DOHH2 (cell line): ENCODE measurements at regions not wholly inside any gene's neighbourhood (a gene's known extent, or its start where the extent isn't known, plus 50 kb on each side); places are given as distances from the start of the nearest gene placed in this dataset.

Experiments used
- H3F3A ChIP-seq: fragments of 200-600 bp; sonication (generic), shearing (Covaris generic); 2 replicates; pipeline ENCODE4 v1.6.0; 2016; ENCODE audit warnings: antibody characterized with exemption, mild to moderate bottlenecking; ENCODE audit not compliant: control insufficient read depth, insufficient read depth
- H3K27ac ChIP-seq: fragments of 200-600 bp; sonication (generic); 2 replicates; pipeline ENCODE4 v1.5.1; 2014; ENCODE audit warnings: low read depth, mild to moderate bottlenecking, low read length, moderate library complexity
- H3K27me3 ChIP-seq: fragments of 200-600 bp; sonication (generic); 2 replicates; pipeline ENCODE4 v1.6.1; 2014; ENCODE audit warnings: mild to moderate bottlenecking, low read length, mixed read lengths; ENCODE audit not compliant: control insufficient read depth
- H3K36me3 ChIP-seq: fragments of 200-600 bp; sonication (generic); 2 replicates; pipeline ENCODE4 v1.6.1; 2014; ENCODE audit warnings: mild to moderate bottlenecking, low read length, moderate library complexity, mixed read lengths; ENCODE audit not compliant: control insufficient read depth
- H3K4me1 ChIP-seq: fragments of 200-600 bp; sonication (generic); 2 replicates; pipeline ENCODE4 v1.6.1; 2014; ENCODE audit warnings: mild to moderate bottlenecking, low read length, mixed read lengths; ENCODE audit not compliant: control insufficient read depth
- H3K4me2 ChIP-seq: fragments of 200-600 bp; sonication (generic); 2 replicates; pipeline ENCODE4 v1.6.0; 2014; ENCODE audit warnings: mild to moderate bottlenecking, low read length, moderate library complexity
- H3K4me3 ChIP-seq: fragments of 200-600 bp; sonication (generic); 2 replicates; pipeline ENCODE4 v1.5.1; 2014; ENCODE audit warnings: mild to moderate bottlenecking, low read length, mixed read lengths
- H3K79me2 ChIP-seq: fragments of 200-600 bp; sonication (generic); 2 replicates; pipeline ENCODE4 v1.6.1; 2014; ENCODE audit warnings: mild to moderate bottlenecking, low read length, mixed read lengths; ENCODE audit not compliant: control insufficient read depth
- H3K9me2 ChIP-seq: fragments of 200-600 bp; sonication (generic); replicated peaks from 2 replicates; pipeline ENCODE4 v1.6.1; 2014; ENCODE audit warnings: mild to moderate bottlenecking, low read length, mixed read lengths; ENCODE audit not compliant: control insufficient read depth
- H3K9me3 ChIP-seq: fragments of 200-600 bp; sonication (generic); 2 replicates; pipeline ENCODE4 v1.6.1; 2014; ENCODE audit warnings: antibody characterized with exemption, low read length, mixed read lengths; ENCODE audit not compliant: control insufficient read depth, insufficient read depth
- H4K20me1 ChIP-seq: fragments of 200-600 bp; sonication (generic); 2 replicates; pipeline ENCODE4 v1.6.0; 2014; ENCODE audit warnings: low read depth, mild to moderate bottlenecking, antibody characterized with exemption, low read length, moderate library complexity; ENCODE audit not compliant: control insufficient read depth, insufficient read depth
- CTCF ChIP-seq: fragments of 200-600 bp; sonication (generic); IDR thresholded peaks from one replicate; pipeline ENCODE4 v1.5.1; 2014; ENCODE audit warnings: antibody characterized with exemption, mild to moderate bottlenecking, low read depth, low read length; ENCODE audit not compliant: poor library complexity, severe bottlenecking
- EZH2phosphoT487 ChIP-seq: fragments of 200-600 bp; sonication (generic); IDR thresholded peaks from 2 replicates; pipeline ENCODE4 v1.6.1; 2017; ENCODE audit warnings: borderline replicate concordance, mild to moderate bottlenecking, antibody characterized with exemption, low read length, moderate library complexity, mixed read lengths

DNA sequence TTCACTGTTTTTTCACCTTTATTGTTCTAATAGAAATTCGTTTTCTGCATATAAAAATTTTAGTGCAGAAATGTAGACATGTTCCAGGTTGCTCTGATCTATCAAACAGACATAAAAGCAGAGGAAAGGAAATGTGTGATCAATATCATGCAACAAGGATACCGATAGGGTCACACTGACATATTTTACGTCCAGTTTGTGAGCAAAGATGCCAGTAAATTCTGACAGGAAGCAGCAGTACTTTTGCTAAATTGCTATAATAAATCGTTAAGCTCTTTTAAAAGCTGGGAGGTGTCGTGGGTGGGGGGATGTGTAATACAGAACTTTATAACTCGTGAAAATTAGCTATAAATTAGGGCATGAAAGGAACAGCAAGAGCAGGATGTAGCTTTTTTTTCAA, 955.2 kb downstream of the BRINP3 start:
- no peak for TF ChIP-seq EZH2phosphoT487
- TF ChIP-seq CTCF: no peak
- no peak overlapping the region for H3K4me2 ChIP-seq
- H3K4me1 ChIP-seq: no peaks in the 10 kb centered on the region
- H3K9me3 ChIP-seq: no peaks in the 10 kb centered on the region
- no peaks in the 10 kb centered on the region for H3K79me2 ChIP-seq
- H3K4me3 ChIP-seq: no peak overlapping the region
- no peak overlapping the region for H3K27ac ChIP-seq
- H3K9me2 ChIP-seq: no peaks in the 10 kb centered on the region; the same call in 1 of the 2 replicates
- H3K27me3 ChIP-seq: no peaks in the 10 kb centered on the region
- H3F3A ChIP-seq: no peaks in the 10 kb centered on the region
- H4K20me1 ChIP-seq: no peaks in the 10 kb centered on the region
- H3K36me3 ChIP-seq: no peaks in the 10 kb centered on the region

DNA sequence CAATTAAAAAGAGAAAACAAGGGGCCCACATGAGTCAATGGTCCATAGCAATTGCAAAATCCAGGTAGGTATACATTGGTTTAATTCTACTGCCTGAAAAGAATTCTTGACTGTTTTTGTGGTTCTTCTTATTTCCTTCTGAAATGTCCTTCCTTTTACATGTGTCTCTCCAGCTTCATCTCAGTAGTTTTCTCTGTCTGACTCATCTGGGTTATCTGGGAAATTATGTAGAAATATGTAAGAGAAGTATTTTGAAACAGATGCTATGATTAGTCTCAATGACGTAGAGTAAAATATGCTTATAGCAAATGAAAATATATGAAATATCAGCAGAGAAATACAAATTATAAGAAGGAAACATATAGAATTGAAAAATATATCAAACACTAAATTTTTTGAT, 953.2 kb downstream of the BRINP3 start:
- Histone ChIP-seq H3K27me3 (no peaks in the 10 kb centered on the region), H3K4me3 (no peak overlapping the region)
- TF ChIP-seq EZH2phosphoT487 (no peak), CTCF (no peak)

DNA sequence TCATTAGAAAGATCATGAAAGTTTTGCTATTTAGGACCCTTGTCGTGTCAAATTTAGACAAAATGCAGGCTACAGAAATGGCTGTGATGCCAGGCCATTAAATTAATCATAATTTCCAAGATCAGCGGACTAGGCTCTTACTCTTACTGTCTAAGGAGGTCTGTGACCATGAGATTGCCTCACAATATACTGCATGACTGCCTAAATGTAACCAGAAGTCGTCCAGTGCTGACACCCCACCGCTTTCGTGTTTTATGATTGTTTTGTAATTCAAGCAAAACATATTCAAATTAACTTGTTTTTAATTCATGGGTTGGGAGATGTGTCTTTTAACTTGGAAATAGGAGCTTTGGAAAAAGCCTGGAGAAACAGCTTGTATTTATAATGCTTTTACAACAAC, 947.5 kb downstream of the BRINP3 start:
- TF ChIP-seq CTCF: no peak
- TF ChIP-seq EZH2phosphoT487: no peak
- no peak overlapping the region for H3K4me3 ChIP-seq
- H3K9me3 ChIP-seq: no peaks in the 10 kb centered on the region
- H3K4me2 ChIP-seq: no peak overlapping the region
- no peaks in the 10 kb centered on the region for H3K79me2 ChIP-seq
- H3K9me2 ChIP-seq: no peaks in the 10 kb centered on the region
- H3K4me1 ChIP-seq: no peaks in the 10 kb centered on the region
- H4K20me1 ChIP-seq: no peaks in the 10 kb centered on the region
- H3K27ac ChIP-seq: no peak overlapping the region
- no peaks in the 10 kb centered on the region for H3K36me3 ChIP-seq
- no peaks in the 10 kb centered on the region for H3F3A ChIP-seq
- H3K27me3 ChIP-seq: no peaks in the 10 kb centered on the region

More for the DNA sequence above, 953.2 kb downstream of the BRINP3 start:
- Histone ChIP-seq H3K4me2 (no peak overlapping the region), H4K20me1 (no peaks in the 10 kb centered on the region), H3F3A (no peaks in the 10 kb centered on the region), H3K4me1 (no peaks in the 10 kb centered on the region), H3K27ac (no peak overlapping the region), H3K9me2 (no peaks in the 10 kb centered on the region; the same call in 1 of the 2 replicates), H3K36me3 (no peaks in the 10 kb centered on the region), H3K9me3 (no peaks in the 10 kb centered on the region), H3K79me2 (no peaks in the 10 kb centered on the region)

GRCh38 chr1:189538271-189538670, 939.4 kb downstream of the BRINP3 start:
- no peaks in the 10 kb centered on the region for H3K9me3 ChIP-seq
- no peaks in the 10 kb centered on the region for H3K27me3 ChIP-seq
- no peaks in the 10 kb centered on the region for H3F3A ChIP-seq
- no peaks in the 10 kb centered on the region for H4K20me1 ChIP-seq
- H3K4me3 ChIP-seq: no peak overlapping the region
- TF ChIP-seq EZH2phosphoT487: no peak
- no peak for TF ChIP-seq CTCF
- H3K4me2 ChIP-seq: no peak overlapping the region
- no peaks in the 10 kb centered on the region for H3K36me3 ChIP-seq
- no peak overlapping the region for H3K27ac ChIP-seq
- no peaks in the 10 kb centered on the region for H3K9me2 ChIP-seq
- no peaks in the 10 kb centered on the region for H3K4me1 ChIP-seq
- H3K79me2 ChIP-seq: no peaks in the 10 kb centered on the region
